GM21528 (cell line): ENCODE measurements at regions not wholly inside any gene's neighbourhood (a gene's known extent, or its start where the extent isn't known, plus 50 kb on each side); places are given as distances from the start of the nearest gene placed in this dataset.

ENCODE experiments used
- ATAC-seq: cut with Tn5 transposase; IDR thresholded peaks from one replicate; pipeline ENCODE4 v1.9.1; 2021; ENCODE audit warnings: mild to moderate bottlenecking, moderate library complexity; ENCODE audit not compliant: unreplicated experiment, low FRiP score

DNA sequence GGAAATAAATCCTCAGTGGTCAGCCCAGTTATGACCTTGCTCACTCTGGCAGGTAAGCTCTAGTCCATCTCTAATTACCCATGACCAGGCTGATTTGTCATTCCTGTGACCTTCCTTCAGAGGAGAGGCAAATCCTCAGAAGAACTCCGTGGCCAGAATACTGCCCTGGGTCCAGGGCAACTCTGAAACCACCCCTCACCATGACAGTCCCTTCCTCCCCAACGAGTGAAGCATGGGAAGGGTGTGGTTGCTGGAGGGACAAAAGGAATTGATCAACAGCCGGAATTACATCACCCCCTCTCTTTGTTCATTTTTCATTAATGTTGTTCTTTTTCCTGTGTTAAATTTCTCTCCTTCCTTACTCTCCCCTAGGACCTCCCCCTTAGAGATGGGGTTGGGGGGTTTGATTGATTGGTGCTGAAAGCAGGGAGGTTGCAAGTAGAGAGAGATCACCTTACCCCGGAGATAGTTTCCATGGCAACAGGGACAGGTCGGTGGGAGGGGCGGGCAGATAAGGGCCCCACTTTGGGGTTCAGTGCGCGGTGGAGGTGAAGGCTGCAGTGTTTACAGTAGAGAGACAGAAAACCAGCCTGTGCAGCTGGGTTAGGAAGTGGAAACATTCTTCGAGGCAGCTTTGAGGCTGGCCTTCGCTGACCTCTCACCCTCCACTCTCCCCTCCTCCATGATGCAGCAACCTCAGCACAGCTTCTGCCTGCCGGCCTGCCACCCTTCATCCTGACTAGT is 647.4 kb downstream of the BCOR start:
- no peak for ATAC-seq

DNA sequence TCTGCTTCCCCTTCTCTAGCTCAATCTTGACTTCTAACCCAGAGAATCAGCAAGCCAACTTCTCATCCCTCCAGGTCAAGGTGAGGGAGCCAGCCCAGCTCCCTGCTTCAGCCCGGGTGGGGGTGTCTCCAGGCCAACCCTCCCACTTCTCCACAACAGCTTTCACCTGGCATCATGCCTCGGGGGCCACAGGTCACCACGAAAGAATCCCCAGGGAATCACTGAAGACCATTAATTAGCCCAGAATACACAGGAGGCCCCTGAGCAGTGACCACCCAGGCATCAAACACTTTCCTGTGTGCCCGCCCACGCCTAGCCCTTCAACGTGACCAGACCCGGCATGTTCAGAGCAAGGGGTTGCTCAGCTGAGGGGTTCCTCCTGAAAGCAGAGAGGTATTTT is 646.7 kb downstream of the BCOR start:
- no peak for ATAC-seq

DNA sequence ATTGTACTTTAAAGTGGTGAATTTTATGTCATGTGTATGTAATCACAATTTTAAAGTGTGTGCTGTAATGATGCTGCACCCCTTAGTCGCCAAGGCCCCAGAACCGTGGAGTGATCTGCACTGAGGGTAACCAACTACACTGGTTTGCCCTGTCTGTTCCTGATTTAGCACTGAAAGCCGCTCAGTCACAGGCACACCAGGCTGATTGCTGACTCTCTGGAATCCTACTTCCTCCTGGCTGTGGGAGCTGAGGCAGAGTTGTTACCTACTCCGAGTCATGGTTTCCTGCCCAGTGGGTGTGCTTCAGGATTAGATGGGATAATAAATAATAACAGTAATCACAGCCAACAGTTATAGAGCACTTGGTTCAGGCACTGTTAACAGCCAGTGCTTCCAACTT is 645.4 kb downstream of the BCOR start:
- ATAC-seq, result no peak

DNA sequence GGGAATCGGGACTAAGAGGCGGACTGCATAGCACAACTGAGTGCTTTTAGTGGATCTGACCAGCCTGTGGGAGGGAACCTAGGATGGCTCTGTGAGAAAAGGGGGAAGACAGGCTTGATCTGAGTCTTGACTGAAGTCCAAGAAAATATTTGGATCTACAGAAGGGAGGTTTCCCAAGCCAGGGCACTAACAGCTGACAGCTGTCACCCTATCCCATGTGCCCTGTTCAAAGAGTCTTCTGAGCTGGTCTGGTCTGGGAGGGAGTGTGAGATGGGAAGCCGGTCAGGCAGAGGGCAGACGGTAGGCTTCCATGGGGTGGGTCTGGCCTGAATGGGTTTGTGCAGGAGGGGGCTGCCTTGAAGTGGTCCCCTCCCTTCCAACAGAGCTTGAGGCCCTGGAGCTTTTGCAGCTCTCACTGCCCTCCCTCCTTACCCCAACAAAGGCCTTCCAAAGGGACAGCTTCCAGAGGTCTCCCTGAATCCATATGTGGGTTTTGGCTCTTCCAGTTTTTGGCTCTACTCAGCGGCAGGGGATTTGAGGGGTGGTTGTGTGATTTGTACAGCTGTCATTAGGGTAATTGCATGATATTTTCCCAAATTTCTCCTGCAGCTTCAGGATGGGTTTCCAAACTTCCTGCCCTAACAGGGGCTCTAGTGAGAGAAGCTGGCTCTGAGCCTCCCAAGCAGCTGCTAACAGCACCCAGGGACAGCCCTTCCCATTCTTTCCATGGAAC is 643.7 kb downstream of the BCOR start:
- ATAC-seq, result no peak

DNA sequence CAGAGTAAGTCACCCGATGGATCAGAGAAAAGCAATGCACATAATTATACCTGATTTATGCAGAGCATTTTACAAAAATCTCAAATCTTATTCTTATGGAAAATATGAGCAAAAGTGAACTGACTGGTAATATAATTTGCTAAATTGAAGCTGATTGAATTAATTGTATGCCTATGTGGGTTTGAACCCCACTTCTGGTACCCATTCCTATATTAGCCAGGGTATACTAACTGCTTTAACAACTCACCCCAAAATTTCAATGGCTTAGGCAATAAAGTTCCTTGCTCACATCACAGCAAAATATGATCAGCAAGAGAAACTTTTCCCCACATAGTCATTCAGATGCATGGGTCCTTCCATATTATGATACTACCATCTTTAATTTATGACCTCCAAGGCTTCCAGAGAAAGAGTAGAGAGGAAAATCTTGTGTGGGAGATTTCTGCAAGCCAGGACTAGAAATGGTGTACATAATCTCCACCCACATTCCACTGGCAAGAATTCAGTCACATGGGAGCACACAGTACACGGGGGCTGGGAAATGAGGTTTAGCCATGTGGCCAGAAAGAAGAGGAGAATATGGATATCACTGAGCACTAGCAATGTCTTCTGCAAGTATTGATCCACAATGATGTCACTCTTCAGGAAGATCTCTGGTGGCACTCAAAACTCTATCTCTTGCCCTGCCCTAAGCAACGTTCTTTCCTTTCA is 640.7 kb downstream of the BCOR start:
- ATAC-seq, result no peak

DNA sequence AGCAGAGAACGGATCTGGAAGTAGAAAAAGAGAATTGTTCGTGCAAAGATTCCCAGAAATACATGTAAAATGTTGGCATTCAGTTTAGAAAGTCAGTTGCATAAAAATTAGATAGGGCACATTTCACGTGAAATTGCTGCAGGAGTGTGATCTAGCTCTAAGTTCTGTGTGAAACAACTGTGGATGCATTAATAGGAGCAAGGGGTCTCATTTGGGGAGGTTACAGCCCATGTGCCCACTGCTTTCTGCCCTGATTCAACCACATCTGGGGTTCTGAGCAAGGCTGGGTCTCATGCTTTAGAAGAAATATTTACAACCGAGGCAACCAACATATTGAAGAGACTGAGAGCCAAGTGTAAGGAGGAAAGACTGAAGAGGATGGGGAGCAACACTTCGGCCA is 639.0 kb downstream of the BCOR start:
- no peak for ATAC-seq

DNA sequence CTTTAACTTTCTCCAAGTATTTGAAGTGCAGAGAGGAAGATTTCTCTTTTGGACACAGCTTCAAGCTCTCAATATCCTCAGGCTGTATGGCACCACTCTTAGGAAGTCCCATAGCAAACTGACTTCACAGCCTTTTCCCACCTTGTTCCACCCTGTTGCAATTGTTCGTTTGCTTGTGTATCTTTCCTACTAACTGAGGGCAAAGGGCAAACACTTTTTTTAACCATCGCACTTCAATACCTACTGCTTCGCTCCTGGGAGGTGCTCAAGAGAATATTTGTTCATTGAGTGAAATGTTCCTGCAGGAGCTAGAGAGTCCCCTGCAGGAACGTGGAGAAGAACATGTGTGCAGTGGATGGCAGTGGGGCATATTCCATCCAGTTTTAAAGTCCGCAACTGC is 638.6 kb downstream of the BCOR start:
- no peak for ATAC-seq

DNA sequence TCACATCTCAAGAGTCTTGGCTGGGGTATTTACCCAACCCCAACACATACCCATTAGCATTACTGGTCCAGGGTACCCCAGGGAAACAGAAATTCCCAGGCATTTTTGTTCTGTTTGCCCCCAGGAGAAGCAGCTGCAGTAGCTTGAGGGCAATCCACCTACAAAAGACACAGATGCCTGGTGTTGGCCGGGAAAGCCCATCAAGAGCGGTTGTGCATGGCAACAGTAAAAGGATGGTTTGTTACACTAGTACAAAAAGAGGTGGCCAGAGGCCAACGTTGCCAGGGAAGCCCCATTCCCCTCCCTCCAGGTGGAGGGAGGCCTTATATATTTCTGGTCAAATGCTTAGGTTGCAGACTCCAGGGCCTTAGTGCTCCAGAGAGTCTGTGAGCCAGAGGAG is 637.8 kb downstream of the BCOR start:
- no peak for ATAC-seq

DNA sequence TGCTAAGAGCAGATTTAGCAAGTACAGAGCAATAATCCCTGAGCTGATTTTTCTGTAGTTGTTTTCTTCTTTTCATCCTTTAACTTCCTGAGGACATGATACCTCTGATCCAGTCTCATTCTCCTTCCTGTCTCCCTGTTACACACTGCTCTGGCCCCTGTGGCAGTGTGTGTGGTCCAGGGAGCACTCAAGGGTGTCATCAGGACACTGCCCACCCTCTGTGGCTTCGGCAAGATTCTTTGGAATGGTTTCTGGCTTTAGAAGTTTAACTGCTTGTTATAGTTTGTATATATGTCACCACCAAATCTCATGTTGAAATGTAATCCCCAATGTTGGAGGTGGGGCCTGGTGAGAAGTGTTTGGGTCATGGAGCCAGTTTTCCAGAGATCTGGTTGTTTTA is 637.3 kb downstream of the BCOR start:
- no peak for ATAC-seq

DNA sequence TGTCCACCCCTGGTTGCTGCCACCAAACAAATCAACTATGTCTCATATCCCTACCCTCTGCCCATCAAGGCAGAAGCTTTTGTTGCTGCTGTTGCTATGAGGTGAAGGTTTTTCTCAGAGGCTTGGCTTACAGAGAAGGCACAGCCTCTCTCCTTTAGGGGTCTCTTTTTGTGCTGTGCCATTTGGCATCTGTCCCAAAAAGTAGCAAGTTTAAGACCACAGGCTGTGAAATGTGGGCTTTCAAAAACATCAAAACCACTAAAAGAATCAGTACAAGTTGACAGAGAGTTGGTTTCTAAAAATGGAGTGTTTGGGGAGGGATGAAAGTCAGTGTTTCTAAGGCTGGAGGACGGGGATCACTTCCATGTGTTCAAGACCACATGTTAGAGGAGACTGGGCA is 634.9 kb downstream of the BCOR start:
- no peak for ATAC-seq

DNA sequence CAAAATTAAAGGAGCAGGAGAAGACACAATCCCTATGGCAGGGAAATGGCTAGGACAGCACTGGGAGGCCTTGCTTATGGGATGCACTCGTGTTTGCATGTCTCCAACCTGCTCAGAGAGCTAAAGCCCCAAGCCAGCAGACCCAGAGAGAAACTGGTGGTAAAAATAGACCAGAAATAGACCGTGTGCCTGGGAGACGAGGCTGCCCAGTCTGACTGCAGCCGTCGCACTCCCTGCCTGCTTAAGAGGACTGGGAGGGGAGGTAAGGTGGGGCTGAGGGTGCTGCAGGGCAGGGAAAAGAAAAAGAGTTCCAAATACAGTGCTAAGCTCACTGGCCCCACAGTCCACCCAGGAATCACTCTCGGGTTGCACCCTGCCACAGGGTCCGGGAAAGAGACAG is 633.5 kb downstream of the BCOR start:
- no peak for ATAC-seq

DNA sequence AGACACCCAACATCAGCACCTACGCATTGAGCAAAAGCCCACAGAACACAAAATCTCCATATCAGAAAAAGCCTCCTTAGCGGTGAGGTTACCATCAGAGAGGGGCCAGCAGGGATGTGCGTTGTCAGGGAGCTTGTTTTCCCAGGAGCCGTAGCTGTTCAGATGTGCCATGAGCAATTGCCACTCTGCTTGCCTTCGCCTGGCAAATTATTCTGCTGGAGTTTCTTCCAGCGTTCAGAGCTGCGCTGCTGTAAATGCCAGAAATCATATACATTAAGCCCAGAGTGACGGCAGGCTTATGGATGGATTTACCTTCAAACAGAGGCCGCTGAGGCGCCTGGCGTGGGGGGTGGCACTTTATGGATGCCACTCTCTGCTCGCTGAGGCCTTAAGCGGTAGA is 632.3 kb downstream of the BCOR start:
- no peak for ATAC-seq

DNA sequence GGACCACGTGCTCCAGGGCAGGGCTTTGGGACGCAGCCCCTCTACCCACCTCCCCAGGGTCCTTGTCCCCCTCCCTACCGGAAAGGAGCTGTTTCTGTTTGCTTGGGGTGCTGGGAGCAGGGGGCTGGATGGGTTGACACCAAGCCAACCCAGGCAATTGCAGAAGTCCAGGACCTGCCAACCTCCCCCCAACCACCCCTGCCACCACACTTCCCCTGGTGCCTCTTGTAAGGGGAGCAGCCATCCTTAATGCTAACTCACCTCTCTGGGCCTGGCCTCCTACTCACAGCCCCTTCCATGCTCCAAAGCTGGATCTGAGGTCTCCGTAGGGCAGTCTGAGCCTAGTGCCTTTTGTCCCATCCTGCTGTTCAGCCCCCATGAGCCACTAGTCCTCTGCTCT is 631.9 kb downstream of the BCOR start:
- ATAC-seq, result no peak

DNA sequence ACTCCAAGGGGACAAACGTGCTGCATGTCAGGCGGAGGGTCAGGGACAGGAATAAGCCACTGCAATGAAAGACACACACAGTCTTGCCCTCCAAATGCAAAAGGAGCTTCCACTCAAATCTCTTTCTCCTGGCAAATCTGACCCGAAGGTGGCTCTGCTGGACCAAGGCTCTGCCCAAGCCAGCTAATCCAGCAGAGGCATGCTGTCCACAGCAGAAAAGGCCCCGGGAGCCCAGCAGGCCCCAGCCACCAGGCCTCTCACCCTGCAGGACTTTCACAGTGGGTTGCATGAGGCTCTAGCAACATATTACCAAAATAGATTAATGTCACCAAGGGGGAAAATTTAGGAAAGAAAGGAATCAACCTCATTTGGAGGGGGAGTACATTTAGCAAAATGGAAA is 628.6 kb downstream of the BCOR start:
- ATAC-seq, result no peak

DNA sequence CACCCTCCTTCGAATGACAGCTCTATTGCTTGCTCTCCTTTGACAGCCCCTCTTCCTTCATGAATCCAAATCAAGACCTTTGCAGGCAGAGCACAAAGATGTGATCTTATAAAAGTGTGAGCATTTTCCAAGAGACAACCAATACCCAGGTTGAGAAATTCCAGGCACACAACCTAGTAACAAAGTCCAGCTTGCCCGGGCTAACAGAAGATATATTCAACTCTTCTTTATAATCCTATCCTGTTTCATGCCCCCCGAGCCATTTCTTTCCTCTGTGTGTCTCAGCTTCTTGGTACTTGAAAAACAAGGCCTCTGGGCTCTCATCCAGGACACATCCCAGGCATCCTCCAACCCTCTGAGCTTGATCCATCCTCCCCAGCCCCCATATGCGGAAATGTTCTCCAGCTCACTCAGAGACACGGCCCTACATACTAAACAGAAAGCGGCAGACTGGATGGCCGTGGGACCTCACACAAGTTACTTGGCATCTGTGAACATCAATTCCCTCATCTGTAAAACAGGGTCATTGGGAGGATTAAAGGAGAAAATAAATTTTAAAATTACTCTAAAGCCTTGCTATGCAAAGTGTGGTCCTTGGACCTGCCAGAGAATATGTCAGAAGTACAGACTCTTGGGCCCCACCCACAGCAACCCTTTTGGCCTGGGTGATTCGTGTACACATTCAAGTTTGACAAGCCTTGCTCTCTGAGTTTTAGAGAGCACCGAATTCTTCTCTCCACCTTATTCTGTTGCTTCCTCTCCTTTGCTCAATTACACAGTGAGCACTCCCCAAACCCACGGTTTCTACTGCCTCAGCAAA is 627.0 kb downstream of the BCOR start:
- no peak for ATAC-seq

DNA sequence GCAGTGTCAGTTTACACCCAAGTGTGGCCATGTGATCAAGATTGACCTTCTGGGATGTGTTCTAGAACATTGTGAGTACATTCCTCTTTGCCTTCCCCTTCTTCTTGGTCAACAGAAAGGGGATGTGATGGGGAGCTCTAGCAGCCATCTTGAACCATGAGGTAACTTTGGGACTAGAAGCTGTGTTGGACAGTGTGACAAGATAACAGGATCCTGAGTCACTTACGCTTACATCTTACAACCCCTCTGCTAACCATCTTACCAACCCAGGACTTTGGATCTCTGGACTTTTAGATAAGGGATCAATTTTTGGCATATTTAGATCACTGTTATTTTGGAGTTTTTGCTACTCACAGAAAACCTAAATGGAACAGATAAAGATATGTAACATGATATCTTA is 625.6 kb downstream of the BCOR start:
- no peak for ATAC-seq

DNA sequence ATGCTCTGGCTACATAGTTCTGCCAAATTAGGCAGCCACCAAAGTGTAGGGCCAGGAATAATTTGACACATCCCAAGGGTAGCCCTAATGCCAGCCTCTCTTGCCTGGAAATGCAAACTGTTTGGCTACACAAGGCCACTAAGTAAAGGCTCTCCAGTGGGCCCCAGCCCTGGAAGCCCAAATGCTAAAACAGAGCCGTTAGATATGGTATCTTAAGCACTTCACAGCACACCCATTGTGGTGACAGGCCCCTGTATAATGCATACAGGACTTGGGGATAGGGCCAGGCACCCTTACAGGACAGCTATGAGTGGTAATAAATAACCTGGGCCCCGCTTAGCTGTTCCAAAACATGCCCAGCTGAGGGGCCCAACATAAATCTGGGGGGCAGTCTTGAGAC is 623.9 kb downstream of the BCOR start:
- no peak for ATAC-seq

DNA sequence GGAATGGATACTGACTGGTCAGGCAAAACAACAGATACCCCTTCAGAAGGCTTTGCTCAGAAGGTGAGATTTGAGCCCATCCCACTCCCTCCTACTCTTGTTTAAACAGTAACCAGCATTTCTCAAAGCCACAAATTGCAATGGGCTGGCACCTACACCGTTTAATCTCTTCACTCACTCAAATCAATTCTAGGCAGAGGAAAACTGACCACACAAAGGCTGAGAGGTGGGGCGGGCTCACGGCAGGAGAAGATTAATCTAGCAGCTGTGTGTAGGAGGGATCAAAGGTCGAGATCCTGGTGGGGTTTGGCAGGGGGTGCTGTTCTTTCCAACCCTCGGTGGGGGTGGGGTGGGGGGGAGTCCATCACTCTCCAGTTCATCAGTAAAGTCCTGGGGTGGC is 622.4 kb downstream of the BCOR start:
- ATAC-seq, result no peak

DNA sequence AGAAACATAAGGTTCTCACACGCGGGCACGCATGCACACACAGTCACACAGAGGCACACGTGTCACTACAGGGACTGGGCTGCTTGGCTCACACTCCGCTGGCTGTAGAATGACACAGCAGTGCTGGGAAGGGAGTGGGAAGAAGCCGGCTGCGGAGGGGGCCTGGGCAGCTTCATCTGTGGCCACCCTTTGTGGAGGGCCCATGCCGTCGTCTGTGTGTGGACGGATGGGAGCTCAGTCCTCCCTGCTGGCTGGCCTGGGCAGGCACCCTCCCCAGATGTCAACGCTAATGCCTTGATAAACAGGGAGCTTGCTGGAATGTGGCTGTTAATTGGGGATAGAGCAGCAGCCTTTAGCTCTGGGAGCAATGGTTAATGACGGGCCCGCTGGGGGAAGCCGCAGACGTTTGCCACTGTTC is 621.1 kb downstream of the BCOR start:
- ATAC-seq, result no peak

DNA sequence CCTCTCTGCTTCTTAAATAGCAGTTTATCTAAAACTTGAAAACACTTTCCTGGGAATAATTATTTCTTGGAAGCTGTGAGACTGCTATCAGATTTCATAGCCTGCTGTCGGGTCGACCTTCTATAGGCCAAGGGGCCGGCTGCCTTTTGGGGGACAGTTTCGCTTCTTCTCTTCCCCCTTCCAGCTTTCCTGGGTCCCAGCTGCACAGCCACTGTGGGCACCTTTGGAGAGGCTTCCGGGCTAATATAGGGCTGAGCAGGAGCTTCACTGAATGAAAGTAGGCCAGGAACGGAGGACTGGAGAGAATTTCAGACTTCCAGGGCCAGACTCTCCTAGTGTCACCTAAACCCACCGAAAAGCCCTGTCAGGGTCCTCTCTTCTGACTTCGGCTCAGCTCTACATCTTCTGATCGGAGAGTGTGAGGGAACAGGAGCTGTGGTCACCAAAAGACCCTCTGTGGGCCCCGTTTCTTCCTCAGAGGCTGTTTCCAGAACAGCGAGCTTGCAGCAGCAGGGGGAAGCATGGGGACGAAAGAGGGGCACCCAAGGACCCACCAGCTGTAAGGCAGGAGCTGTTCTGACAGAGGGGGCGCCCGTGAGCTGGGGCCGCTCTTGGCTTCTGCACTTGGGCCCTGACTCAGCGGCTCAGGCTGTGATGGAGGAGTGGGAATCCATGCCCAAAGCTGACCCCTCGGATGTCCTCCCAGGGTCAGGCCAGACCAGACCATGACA is 620.6 kb downstream of the BCOR start:
- ATAC-seq, result no peak
